Astrocyte (in vitro differentiated cells and primary cell): ENCODE measurements at regions not wholly inside any gene's neighbourhood (a gene's known extent, or its start where the extent isn't known, plus 50 kb on each side); places are given as distances from the start of the nearest gene placed in this dataset.

Source experiments
- CTCF ChIP-seq: IDR thresholded peaks from 2 replicates; pipeline ENCODE4 v1.5.1; 2011; ENCODE audit warnings: low read depth, mild to moderate bottlenecking, inconsistent platforms, low read length, moderate library complexity; ENCODE audit not compliant: insufficient read depth
- EZH2 ChIP-seq: IDR thresholded peaks from 2 replicates; pipeline ENCODE4 v1.6.1; 2012; ENCODE audit warnings: mild to moderate bottlenecking, low read length, inconsistent platforms; ENCODE audit not compliant: insufficient read depth

GRCh38 chr7:142356166-142356565 lies 98.3 kb upstream of the PRSS58 start:
- TF ChIP-seq CTCF (no peak), EZH2 (no peak)
